GM12864 (cell line): ENCODE measurements at regions not wholly inside any gene's neighbourhood (a gene's known extent, or its start where the extent isn't known, plus 50 kb on each side); places are given as distances from the start of the nearest gene placed in this dataset.

ENCODE experiments used
- DNase-seq: peaks from one replicate; pipeline ENCODE4 v3.0.0-alpha.2; 2011; ENCODE audit warnings: low read depth
- H3K4me3 ChIP-seq: 2 replicates; pipeline ENCODE4 v1.5.1; 2011; ENCODE audit warnings: mild to moderate bottlenecking, low read depth, low read length, control low read depth
- TF ChIP-seq, protein P1 (sequence below): IDR thresholded peaks from 2 replicates; pipeline ENCODE4 v1.5.1; 2011; ENCODE audit warnings: low read depth, mild to moderate bottlenecking, moderate library complexity, low read length, control low read depth, inconsistent platforms; ENCODE audit errors: missing control alignments

DNA sequence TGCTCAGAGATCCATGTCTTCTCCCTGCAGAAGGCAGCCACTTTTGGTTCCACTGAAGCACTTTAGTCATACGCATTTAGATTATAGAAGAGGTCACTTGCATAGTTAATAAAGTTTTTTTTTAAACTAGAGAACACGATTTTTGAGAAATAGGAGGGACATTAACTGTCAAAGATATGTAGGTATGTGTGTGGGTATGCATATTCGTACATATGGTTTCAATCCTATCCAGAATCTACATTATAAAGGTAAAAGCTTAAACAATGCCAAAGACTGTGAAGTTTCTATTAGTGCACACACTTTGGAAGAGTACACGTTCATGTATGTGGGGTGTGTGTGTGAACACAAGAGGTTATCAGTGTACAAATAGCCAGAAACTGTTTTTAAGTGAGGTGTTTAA is 103.2 kb downstream of the BTBD3 start:
- no peak for DNase-seq
- TF ChIP-seq, protein P1, sequence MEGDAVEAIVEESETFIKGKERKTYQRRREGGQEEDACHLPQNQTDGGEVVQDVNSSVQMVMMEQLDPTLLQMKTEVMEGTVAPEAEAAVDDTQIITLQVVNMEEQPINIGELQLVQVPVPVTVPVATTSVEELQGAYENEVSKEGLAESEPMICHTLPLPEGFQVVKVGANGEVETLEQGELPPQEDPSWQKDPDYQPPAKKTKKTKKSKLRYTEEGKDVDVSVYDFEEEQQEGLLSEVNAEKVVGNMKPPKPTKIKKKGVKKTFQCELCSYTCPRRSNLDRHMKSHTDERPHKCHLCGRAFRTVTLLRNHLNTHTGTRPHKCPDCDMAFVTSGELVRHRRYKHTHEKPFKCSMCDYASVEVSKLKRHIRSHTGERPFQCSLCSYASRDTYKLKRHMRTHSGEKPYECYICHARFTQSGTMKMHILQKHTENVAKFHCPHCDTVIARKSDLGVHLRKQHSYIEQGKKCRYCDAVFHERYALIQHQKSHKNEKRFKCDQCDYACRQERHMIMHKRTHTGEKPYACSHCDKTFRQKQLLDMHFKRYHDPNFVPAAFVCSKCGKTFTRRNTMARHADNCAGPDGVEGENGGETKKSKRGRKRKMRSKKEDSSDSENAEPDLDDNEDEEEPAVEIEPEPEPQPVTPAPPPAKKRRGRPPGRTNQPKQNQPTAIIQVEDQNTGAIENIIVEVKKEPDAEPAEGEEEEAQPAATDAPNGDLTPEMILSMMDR: no peak
- H3K4me3 ChIP-seq: no peak overlapping the region

DNA sequence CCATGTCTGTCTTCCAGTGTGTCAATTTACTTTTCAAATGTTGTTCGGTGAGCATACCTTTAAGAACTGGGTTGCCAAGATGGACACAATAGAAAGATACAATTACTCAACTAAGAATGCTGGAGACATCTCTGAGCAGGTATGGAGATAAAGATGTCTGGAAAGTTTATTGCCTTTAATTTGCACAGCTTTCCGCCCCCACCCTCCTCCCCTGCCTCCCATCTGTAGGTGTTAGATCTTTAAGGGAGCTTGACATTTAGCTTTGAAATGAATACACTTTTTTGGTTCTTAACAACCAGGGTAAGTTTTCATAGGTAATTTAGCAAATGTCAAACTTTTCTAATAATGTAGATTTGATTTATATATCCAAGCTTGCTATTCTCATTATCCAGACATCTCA is 104.4 kb downstream of the BTBD3 start:
- DNase-seq: no peak
- TF ChIP-seq, protein P1: no peak
- no peak overlapping the region for H3K4me3 ChIP-seq

DNA sequence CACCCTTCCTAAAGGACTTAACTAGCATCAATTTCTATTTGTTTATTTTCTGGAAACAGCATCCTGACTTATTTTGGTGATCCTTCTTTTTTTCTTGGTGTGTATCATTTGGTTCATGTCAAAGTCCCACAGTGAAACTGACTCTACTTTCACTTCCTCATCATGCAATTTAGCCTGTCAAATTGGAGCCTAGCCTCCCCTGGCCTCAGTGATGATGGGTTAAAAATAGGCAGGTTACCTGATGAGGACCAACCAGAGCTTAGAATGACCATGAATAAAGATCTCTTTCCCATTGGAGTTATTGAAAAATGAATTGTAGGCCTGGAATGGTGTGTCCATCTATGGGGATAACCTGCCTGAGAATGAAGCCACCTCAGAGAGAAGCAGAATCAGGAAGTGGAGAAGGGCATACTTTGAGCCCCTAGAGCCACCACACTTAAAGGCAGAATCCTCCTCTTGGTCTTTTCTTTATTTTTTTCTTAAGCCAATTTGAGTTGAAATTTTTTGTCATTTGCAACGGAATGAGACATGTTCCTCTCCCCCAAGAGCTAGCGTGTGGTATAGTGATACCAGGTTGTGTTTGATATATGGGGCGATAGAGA is 105.6 kb downstream of the BTBD3 start:
- H3K4me3 ChIP-seq: no peak overlapping the region
- TF ChIP-seq, protein P1: no peak
- DNase-seq: no peak

DNA sequence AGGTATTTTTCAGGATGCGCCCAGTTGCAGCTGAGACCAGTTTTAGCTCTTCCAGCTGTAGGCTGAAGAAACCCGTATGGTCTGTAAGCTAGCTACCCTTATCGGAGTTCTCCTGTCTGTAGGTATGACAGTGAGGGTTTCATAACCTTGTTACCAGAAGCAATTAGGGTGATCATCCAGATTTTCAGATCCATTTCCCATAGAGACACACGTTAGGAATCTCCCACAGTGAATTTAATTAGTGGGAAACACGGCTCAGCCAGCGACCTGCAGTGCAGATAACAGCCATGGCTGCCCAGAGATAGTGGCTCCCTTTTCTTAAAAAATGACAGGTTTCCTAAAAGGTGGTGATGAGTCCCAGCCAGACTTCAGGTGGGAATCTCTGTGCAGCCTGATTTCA is 111.1 kb downstream of the BTBD3 start:
- no peak for DNase-seq
- H3K4me3 ChIP-seq: no peak overlapping the region
- TF ChIP-seq, protein P1: no peak

DNA sequence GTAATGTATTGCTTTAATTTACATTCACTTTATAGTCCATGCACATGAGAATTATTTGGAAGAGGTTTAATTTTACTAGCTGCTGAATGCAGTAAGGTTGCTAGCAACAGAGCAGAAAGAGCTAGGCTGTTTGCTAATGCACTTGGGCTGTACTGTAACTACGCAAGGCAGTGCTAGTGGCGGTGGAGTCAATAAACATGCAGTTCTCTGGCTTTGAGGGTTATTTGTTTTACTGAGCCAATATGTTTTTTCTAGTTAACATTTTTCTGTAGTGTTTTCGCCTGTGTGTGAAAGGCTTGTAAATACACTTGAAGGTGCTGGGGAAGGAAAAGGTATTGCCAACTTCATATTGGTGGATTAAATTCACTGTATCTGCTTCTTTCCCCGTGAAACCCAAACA is 112.8 kb downstream of the BTBD3 start:
- TF ChIP-seq, protein P1: no peak
- no peak for DNase-seq
- no peak overlapping the region for H3K4me3 ChIP-seq

DNA sequence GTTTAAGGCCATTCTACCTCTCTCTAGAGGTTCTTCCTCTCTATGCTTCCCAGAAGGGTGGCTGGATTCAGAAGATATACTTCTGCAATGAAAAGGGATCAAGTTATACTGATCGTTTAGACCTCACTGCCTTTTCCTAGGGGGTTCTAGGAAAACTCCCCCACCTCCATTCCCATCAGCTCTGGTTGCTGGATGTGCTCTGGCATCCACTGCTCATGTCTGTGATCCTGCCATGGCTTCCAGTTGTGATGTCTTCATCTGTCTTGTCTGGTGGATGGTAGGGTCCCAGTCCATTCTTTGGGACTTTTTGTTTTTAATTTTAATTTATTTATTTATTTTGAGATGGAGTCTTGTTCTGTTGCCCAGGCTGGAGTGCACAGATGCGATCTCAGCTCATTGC is 118.4 kb downstream of the BTBD3 start:
- DNase-seq: no peak
- TF ChIP-seq, protein P1: no peak
- no peak overlapping the region for H3K4me3 ChIP-seq

DNA sequence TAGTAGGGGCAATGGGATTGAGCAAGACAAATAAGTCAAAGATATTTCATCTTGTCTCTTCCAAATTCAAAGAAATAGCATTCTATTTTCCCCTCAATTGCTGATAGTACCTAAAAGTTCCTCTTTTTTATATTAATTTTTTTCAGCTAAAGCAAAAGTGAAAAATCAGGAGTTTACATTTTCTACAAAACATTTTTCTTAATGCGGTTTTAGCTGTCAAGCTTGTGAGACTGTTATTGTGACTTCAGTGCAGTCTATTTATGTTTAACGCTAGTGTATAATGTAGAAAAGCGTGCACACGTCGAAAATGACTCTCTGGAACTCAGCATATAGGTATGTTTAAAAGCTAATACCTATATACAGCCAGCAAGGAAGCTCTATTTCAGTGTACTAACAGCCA is 119.8 kb downstream of the BTBD3 start:
- DNase-seq: no peak
- no peak overlapping the region for H3K4me3 ChIP-seq
- TF ChIP-seq, protein P1: no peak
